ENCODE measurements at regions not wholly inside any gene's neighbourhood (a gene's known extent, or its start where the extent isn't known, plus 50 kb on each side); places are given as distances from the start of the nearest gene placed in this dataset.

DNA sequence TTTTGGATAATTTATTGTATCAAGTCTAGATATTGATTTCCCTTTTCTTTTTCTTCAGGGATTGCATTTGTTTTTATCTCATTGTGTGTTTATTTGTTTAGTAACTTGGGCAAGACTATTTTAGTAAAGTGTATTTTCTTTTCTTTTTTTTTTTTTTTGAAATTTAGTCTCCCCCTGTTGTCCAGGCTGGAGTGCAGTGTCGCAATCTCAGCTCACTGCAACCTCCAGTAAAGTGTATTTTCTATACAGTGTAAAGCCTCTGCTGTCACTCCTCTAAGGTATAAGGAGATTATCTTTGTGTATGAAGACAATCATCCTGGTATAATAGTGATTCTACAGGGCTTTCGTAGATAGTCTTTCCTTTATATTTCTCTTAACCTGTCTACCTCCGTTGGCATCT lies 2546.0 kb downstream of the PCDH9 start:
- TF ChIP-seq MAX (IDR thresholded peaks at IDR 0.05) (no peak), FOXM1 (IDR thresholded peaks at IDR 0.05; ENCODE audit: borderline replicate concordance, low read depth) (no peak), TCF12 (IDR thresholded peaks at IDR 0.05; ENCODE audit: low read depth) (no peak)
- TF ChIP-seq, protein P1, sequence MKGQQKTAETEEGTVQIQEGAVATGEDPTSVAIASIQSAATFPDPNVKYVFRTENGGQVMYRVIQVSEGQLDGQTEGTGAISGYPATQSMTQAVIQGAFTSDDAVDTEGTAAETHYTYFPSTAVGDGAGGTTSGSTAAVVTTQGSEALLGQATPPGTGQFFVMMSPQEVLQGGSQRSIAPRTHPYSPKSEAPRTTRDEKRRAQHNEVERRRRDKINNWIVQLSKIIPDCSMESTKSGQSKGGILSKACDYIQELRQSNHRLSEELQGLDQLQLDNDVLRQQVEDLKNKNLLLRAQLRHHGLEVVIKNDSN (IDR thresholded peaks at IDR 0.05), result no peak

GRCh38 chr13:64680739-64681138 lies 2549.4 kb downstream of the PCDH9 start:
- TF ChIP-seq CEBPB (IDR thresholded peaks at IDR 0.05), result no peak
- TF ChIP-seq, protein P1 (IDR thresholded peaks at IDR 0.05), result no peak
- TF ChIP-seq TAF1 (IDR thresholded peaks at IDR 0.05; ENCODE audit: low read depth), result no peak
- TF ChIP-seq EGR1 (IDR thresholded peaks at IDR 0.05), result no peak
- TF ChIP-seq EP300 (IDR thresholded peaks at IDR 0.05; ENCODE audit: borderline replicate concordance), result no peak
- TF ChIP-seq MAX (IDR thresholded peaks at IDR 0.05), result no peak
- TF ChIP-seq, protein P2, sequence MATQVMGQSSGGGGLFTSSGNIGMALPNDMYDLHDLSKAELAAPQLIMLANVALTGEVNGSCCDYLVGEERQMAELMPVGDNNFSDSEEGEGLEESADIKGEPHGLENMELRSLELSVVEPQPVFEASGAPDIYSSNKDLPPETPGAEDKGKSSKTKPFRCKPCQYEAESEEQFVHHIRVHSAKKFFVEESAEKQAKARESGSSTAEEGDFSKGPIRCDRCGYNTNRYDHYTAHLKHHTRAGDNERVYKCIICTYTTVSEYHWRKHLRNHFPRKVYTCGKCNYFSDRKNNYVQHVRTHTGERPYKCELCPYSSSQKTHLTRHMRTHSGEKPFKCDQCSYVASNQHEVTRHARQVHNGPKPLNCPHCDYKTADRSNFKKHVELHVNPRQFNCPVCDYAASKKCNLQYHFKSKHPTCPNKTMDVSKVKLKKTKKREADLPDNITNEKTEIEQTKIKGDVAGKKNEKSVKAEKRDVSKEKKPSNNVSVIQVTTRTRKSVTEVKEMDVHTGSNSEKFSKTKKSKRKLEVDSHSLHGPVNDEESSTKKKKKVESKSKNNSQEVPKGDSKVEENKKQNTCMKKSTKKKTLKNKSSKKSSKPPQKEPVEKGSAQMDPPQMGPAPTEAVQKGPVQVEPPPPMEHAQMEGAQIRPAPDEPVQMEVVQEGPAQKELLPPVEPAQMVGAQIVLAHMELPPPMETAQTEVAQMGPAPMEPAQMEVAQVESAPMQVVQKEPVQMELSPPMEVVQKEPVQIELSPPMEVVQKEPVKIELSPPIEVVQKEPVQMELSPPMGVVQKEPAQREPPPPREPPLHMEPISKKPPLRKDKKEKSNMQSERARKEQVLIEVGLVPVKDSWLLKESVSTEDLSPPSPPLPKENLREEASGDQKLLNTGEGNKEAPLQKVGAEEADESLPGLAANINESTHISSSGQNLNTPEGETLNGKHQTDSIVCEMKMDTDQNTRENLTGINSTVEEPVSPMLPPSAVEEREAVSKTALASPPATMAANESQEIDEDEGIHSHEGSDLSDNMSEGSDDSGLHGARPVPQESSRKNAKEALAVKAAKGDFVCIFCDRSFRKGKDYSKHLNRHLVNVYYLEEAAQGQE (IDR thresholded peaks at IDR 0.05; ENCODE audit: low read depth), result no peak
- TF ChIP-seq CREB1 (IDR thresholded peaks at IDR 0.05; ENCODE audit: low read depth), result no peak
- TF ChIP-seq TEAD4 (IDR thresholded peaks at IDR 0.05), result no peak
- TF ChIP-seq RAD21 (IDR thresholded peaks at IDR 0.05; ENCODE audit: low read depth), result no peak
- no peak for TF ChIP-seq YY1 (IDR thresholded peaks at IDR 0.05; ENCODE audit: low read depth)
- no peak for TF ChIP-seq ZBTB7A (IDR thresholded peaks at IDR 0.05; ENCODE audit: low read depth)
- TF ChIP-seq FOXM1 (IDR thresholded peaks at IDR 0.05; ENCODE audit: borderline replicate concordance, low read depth), result no peak
- no peak for TF ChIP-seq NFIC (IDR thresholded peaks at IDR 0.05)
- TF ChIP-seq TCF12 (IDR thresholded peaks at IDR 0.05; ENCODE audit: low read depth), result no peak

GRCh38 chr13:64675255-64675892 lies 2554.8 kb downstream of the PCDH9 start:
- TF ChIP-seq CEBPB (IDR thresholded peaks at IDR 0.05) (no peak), TEAD4 (IDR thresholded peaks at IDR 0.05) (no peak), ZBTB7A (IDR thresholded peaks at IDR 0.05; ENCODE audit: low read depth) (no peak), EGR1 (IDR thresholded peaks at IDR 0.05) (no peak), NFIC (IDR thresholded peaks at IDR 0.05) (no peak), FOXM1 (IDR thresholded peaks at IDR 0.05; ENCODE audit: borderline replicate concordance, low read depth) (no peak), CREB1 (IDR thresholded peaks at IDR 0.05; ENCODE audit: low read depth) (no peak), TCF12 (IDR thresholded peaks at IDR 0.05; ENCODE audit: low read depth) (no peak), YY1 (IDR thresholded peaks at IDR 0.05; ENCODE audit: low read depth) (no peak), MAX (IDR thresholded peaks at IDR 0.05) (no peak), EP300 (IDR thresholded peaks at IDR 0.05; ENCODE audit: borderline replicate concordance) (no peak), TAF1 (IDR thresholded peaks at IDR 0.05; ENCODE audit: low read depth) (no peak), RAD21 (IDR thresholded peaks at IDR 0.05; ENCODE audit: low read depth) (no peak)
- TF ChIP-seq, protein P1 (IDR thresholded peaks at IDR 0.05), result no peak
- TF ChIP-seq, protein P2 (IDR thresholded peaks at IDR 0.05; ENCODE audit: low read depth), result no peak

- TF ChIP-seq CREB1 (IDR thresholded peaks at IDR 0.05; ENCODE audit: low read depth) (no peak), CEBPB (IDR thresholded peaks at IDR 0.05) (no peak), TAF1 (IDR thresholded peaks at IDR 0.05; ENCODE audit: low read depth) (no peak), TEAD4 (IDR thresholded peaks at IDR 0.05) (no peak), EP300 (IDR thresholded peaks at IDR 0.05; ENCODE audit: borderline replicate concordance) (no peak), MAX (IDR thresholded peaks at IDR 0.05) (no peak), YY1 (IDR thresholded peaks at IDR 0.05; ENCODE audit: low read depth) (no peak), RAD21 (IDR thresholded peaks at IDR 0.05; ENCODE audit: low read depth) (no peak), FOXM1 (IDR thresholded peaks at IDR 0.05; ENCODE audit: borderline replicate concordance, low read depth) (no peak), TCF12 (IDR thresholded peaks at IDR 0.05; ENCODE audit: low read depth) (no peak), ZBTB7A (IDR thresholded peaks at IDR 0.05; ENCODE audit: low read depth) (no peak), NFIC (IDR thresholded peaks at IDR 0.05) (no peak), EGR1 (IDR thresholded peaks at IDR 0.05) (no peak)
- TF ChIP-seq, protein P1 (IDR thresholded peaks at IDR 0.05), result no peak
- TF ChIP-seq, protein P2 (IDR thresholded peaks at IDR 0.05; ENCODE audit: low read depth), result no peak
Observed at GRCh38 chr13:64674126-64674525, 2556.0 kb downstream of the PCDH9 start.
